Vagina (tissue), 2 donors: ENCODE measurements at regions not wholly inside any gene's neighbourhood (a gene's known extent, or its start where the extent isn't known, plus 50 kb on each side); places are given as distances from the start of the nearest gene placed in this dataset.

Experiments used
- CTCF ChIP-seq, 3 experiments: fragments of 450-650 bp in 2 of 3; fragments of 200-600 bp in 1 of 3; sonication (generic) in 1 of 3; IDR thresholded peaks; one replicate each; pipeline ENCODE4 v1.5.1; 2017 to 2019; ENCODE audit warnings: antibody characterized with exemption in 3 of 3, mild to moderate bottlenecking in 2 of 3, moderate library complexity in 2 of 3
- POLR2AphosphoS5 ChIP-seq, 2 donors: sonication (generic); formaldehyde crosslinking; IDR thresholded peaks; one replicate each; pipeline ENCODE4 v1.9.0; 2017; ENCODE audit warnings: antibody characterized with exemption in 2 of 2, mild to moderate bottlenecking in 2 of 2, low read depth in 1 of 2; ENCODE audit not compliant: insufficient read depth in 1 of 2

DNA sequence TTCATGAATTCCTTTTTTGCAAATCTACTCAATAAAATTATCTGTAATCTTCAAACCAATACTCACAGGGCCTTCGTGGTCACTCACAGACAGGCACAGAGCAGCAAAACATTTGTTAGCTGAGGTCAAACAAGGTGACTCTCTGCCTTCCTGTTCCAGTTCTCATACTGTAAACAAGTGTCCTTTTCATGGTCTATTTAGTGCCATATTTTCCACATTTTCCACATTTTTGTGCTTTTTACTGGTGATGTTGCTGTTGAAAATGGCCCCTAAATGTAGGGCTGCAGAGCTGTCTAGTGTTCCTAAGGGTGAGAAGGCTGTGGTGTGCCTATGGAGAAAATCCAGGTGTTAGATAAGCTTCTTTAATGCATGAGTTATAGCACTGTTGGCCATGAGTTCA, 133.1 kb upstream of the COL21A1 start:
- no peak for TF ChIP-seq CTCF (IDR thresholded peaks at IDR 0.05)
- no peak for TF ChIP-seq POLR2AphosphoS5 (IDR thresholded peaks at IDR 0.05; ENCODE audit: insufficient read depth in 1 of 2, low read depth in 1 of 2)
